PC-3 (cell line): ENCODE measurements at regions not wholly inside any gene's neighbourhood (a gene's known extent, or its start where the extent isn't known, plus 50 kb on each side); places are given as distances from the start of the nearest gene placed in this dataset.

Experiments used
- ATAC-seq: fragments of 200-7000 bp; cut with Tn5 transposase; 2 replicates; pipeline ENCODE4 v1.9.1; 2020; ENCODE audit warnings: mild to moderate bottlenecking, moderate library complexity
- BruUV-seq: library from RNA; stranded (reverse); fragments of 400-500 nt; replicated peaks from 2 replicates; lab custom pipeline; 2021; lab: Mats Ljungman, UMichigan
- CTCF ChIA-PET: fragments of 300-600 bp; sonication (Branson Sonifier 250); formaldehyde crosslinking; loops from one replicate; lab custom pipeline; 2022; ENCODE audit warnings: antibody characterized with exemption; lab: Charles Lee
- POLR2A ChIA-PET: fragments of 300-600 bp; sonication (Branson Sonifier 250); formaldehyde crosslinking; loops from one replicate; lab custom pipeline; 2022; ENCODE audit warnings: antibody characterized with exemption; ENCODE audit not compliant: unreplicated experiment; lab: Charles Lee
- DNase-seq: peaks from one replicate; pipeline ENCODE4 v3.0.0-alpha.2; 2015
- H2AFZ ChIP-seq: fragments of 300-600 bp; sonication (generic); 2 replicates; pipeline ENCODE4 v1.6.0; 2016; ENCODE audit warnings: antibody characterized with exemption, low read length
- H3F3A ChIP-seq: fragments of 300-600 bp; sonication (generic); one replicate; pipeline ENCODE4 v1.6.0; 2017; ENCODE audit warnings: antibody characterized with exemption, low read length, control low read depth, mild to moderate bottlenecking; ENCODE audit not compliant: unreplicated experiment
- H3K27ac ChIP-seq: fragments of 300-600 bp; sonication (generic); 2 replicates; pipeline ENCODE4 v1.5.1; 2016; ENCODE audit warnings: mild to moderate bottlenecking, low read length
- H3K27me3 ChIP-seq: fragments of 300-600 bp; sonication (generic); 2 replicates; pipeline ENCODE4 v1.6.1; 2016; ENCODE audit warnings: low read length, mixed read lengths
- H3K36me3 ChIP-seq: fragments of 300-600 bp; sonication (generic); 2 replicates; pipeline ENCODE4 v1.6.1; 2016; ENCODE audit warnings: low read depth, mixed run types, low read length, mixed read lengths
- H3K4me1 ChIP-seq: fragments of 300-600 bp; sonication (generic); 2 replicates; pipeline ENCODE4 v1.5.1; 2016; ENCODE audit warnings: low read length; ENCODE audit not compliant: insufficient read depth
- H3K4me2 ChIP-seq: fragments of 300-600 bp; sonication (generic); 2 replicates; pipeline ENCODE4 v1.6.0; 2016; ENCODE audit warnings: low read length
- H3K4me3 ChIP-seq: fragments of 300-600 bp; sonication (generic); 2 replicates; pipeline ENCODE4 v1.5.1; 2016; ENCODE audit warnings: mild to moderate bottlenecking, low read length, mixed read lengths
- H3K79me2 ChIP-seq: fragments of 300-600 bp; sonication (generic); 2 replicates; pipeline ENCODE4 v1.6.1; 2017; ENCODE audit warnings: low read length, mixed read lengths
- H3K9ac ChIP-seq: fragments of 300-600 bp; sonication (generic); 2 replicates; pipeline ENCODE4 v1.6.0; 2016; ENCODE audit warnings: mild to moderate bottlenecking, low read length
- H3K9me2 ChIP-seq: fragments of 300-600 bp; sonication (generic); replicated peaks from 2 replicates; pipeline ENCODE4 v1.6.1; 2016; ENCODE audit warnings: mixed run types, low read length, mixed read lengths
- H3K9me3 ChIP-seq: fragments of 300-600 bp; sonication (generic); 2 replicates; pipeline ENCODE4 v1.6.1; 2016; ENCODE audit warnings: low read length, mixed read lengths
- H4K20me1 ChIP-seq: fragments of 300-600 bp; sonication (generic); 2 replicates; pipeline ENCODE4 v1.6.1; 2016; ENCODE audit warnings: low read length, mixed read lengths
- CTCF ChIP-seq: fragments of 300-600 bp; sonication (generic); conservative IDR thresholded peaks from 2 replicates; pipeline ENCODE4 v1.5.1; 2017; ENCODE audit warnings: antibody characterized with exemption, low read depth, mild to moderate bottlenecking, low read length
- EZH2 ChIP-seq: fragments of 300-600 bp; sonication (generic); IDR thresholded peaks from one replicate; pipeline ENCODE4 v1.6.1; 2017; ENCODE audit warnings: antibody characterized with exemption, mild to moderate bottlenecking, low read length; ENCODE audit not compliant: unreplicated experiment
- EZH2phosphoT487 ChIP-seq: fragments of 300-600 bp; sonication (generic); IDR thresholded peaks from 2 replicates; pipeline ENCODE4 v1.6.1; 2018; ENCODE audit warnings: mild to moderate bottlenecking, antibody characterized with exemption, low read length, borderline replicate concordance
- intact Hi-C: fragments of 100-400 bp; cut with micrococcal nuclease; formaldehyde crosslinking; loops from 2 replicates; pipeline ENCODE4 v1.9.0; 2023

GRCh38 chr2:21617885-21618434, 494.2 kb downstream of the TDRD15 start:
- TF ChIP-seq EZH2phosphoT487 (no peak), CTCF (no peak), EZH2 (no peak)
- ATAC-seq (no peak), DNase-seq (no peak)
- no peaks in the 10 kb centered on the region for H4K20me1 ChIP-seq
- no peak overlapping the region for H3K4me2 ChIP-seq
- H3K27ac ChIP-seq: no peak overlapping the region
- BruUV-seq: no TSS peak
- no peaks in the 10 kb centered on the region for H3K9me2 ChIP-seq
- H3K4me1 ChIP-seq: no peaks in the 10 kb centered on the region
- H3K4me3 ChIP-seq: no peak overlapping the region
- intact Hi-C loops: no loop called here
- no peaks in the 10 kb centered on the region for H3F3A ChIP-seq
- H3K9ac ChIP-seq: no peak overlapping the region
- POLR2A ChIA-PET: no interaction called here
- H3K9me3 ChIP-seq: peaks cover 3% of the 10 kb centered on the region
- CTCF ChIA-PET: no interaction called here
- no peaks in the 10 kb centered on the region for H3K36me3 ChIP-seq
- H3K79me2 ChIP-seq: no peaks in the 10 kb centered on the region
- no peak overlapping the region for H2AFZ ChIP-seq
- H3K27me3 ChIP-seq: no peaks in the 10 kb centered on the region

GRCh38 chr2:21620771-21621170, 497.0 kb downstream of the TDRD15 start:
- no peak for TF ChIP-seq EZH2
- TF ChIP-seq EZH2phosphoT487: no peak
- TF ChIP-seq CTCF: no peak
- intact Hi-C loops: no loop called here
- Histone ChIP-seq H3K79me2 (no peaks in the 10 kb centered on the region), H3K9me3 (peaks cover 3% of the 10 kb centered on the region; the same call in 1 of the 2 replicates), H2AFZ (no peak overlapping the region), H3K4me1 (no peaks in the 10 kb centered on the region), H3K27ac (no peak overlapping the region), H3K4me3 (no peak overlapping the region), H3K4me2 (no peak overlapping the region), H3K27me3 (no peaks in the 10 kb centered on the region), H3K36me3 (no peaks in the 10 kb centered on the region), H3K9me2 (no peaks in the 10 kb centered on the region), H3K9ac (no peak overlapping the region), H3F3A (no peaks in the 10 kb centered on the region), H4K20me1 (no peaks in the 10 kb centered on the region)
- ATAC-seq (no peak), DNase-seq (no peak)
- BruUV-seq: no TSS peak
- POLR2A ChIA-PET: no interaction called here
- CTCF ChIA-PET: no interaction called here

DNA sequence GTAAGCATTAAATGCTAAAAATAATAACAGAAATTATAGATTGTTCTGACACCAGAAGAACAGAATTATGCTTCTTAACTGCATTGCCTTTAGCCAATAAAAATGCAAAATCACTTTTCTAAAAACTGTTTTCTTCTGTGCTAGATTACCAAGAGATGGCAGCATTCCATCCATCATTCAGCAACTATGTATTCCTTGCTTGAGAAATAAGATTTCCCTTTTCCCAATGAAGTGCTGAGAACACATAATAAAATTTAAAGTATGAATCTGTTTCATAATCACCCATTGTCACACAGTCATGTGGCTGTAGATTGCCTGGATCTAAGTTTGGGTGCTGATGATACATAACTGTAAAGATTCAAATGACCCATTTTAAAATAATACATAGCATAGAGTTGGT, 504.2 kb downstream of the TDRD15 start:
- Histone ChIP-seq H3F3A (no peaks in the 10 kb centered on the region), H3K9me2 (no peaks in the 10 kb centered on the region), H4K20me1 (no peaks in the 10 kb centered on the region), H3K9ac (no peak overlapping the region), H3K27ac (no peak overlapping the region), H3K4me1 (no peaks in the 10 kb centered on the region), H3K36me3 (no peaks in the 10 kb centered on the region), H3K4me3 (no peak overlapping the region), H3K79me2 (no peaks in the 10 kb centered on the region), H3K4me2 (no peak overlapping the region), H2AFZ (no peak overlapping the region), H3K9me3 (0 out of 2 replicates have a peak, but pooled peaks cover 10% of the 10 kb centered on the region), H3K27me3 (no peaks in the 10 kb centered on the region)
- intact Hi-C loops: no loop called here
- POLR2A ChIA-PET: no interaction called here
- ATAC-seq: no peak
- CTCF ChIA-PET: no interaction called here
- no TSS peak for BruUV-seq
- no peak for TF ChIP-seq EZH2
- TF ChIP-seq CTCF: no peak
- TF ChIP-seq EZH2phosphoT487: no peak
- DNase-seq: no peak
